GM21786 (cell line): ENCODE measurements at regions not wholly inside any gene's neighbourhood (a gene's known extent, or its start where the extent isn't known, plus 50 kb on each side); places are given as distances from the start of the nearest gene placed in this dataset.
"Not testable (repeated sequence)": the region's sequence is repeated elsewhere in the genome, so short reads cannot be mapped to it uniquely, and the experiment has no call there.

Experiments
- ATAC-seq: cut with Tn5 transposase; IDR thresholded peaks from one replicate; pipeline ENCODE4 v1.9.1; 2021; ENCODE audit not compliant: unreplicated experiment

- ATAC-seq, result no peak
These were observed 96.6 kb upstream of the PARD3 start for GRCh38 chr10:34911661-34912205.

GRCh38 chr10:34908481-34908880 is 93.4 kb upstream of the PARD3 start:
- ATAC-seq, result no peak

GRCh38 chr10:34907743-34908430 is 92.8 kb upstream of the PARD3 start:
- ATAC-seq, result no peak

GRCh38 chr10:34906067-34906965 is 91.2 kb upstream of the PARD3 start:
- ATAC-seq, result no peak

- no peak for ATAC-seq
These were observed 90.3 kb upstream of the PARD3 start for GRCh38 chr10:34905200-34905927.

GRCh38 chr10:34904191-34904590 is 89.1 kb upstream of the PARD3 start:
- ATAC-seq, result no peak

GRCh38 chr10:34899161-34899560 is 84.1 kb upstream of the PARD3 start:
- ATAC-seq, result no peak

- ATAC-seq, result no peak
These were observed 80.9 kb upstream of the PARD3 start for GRCh38 chr10:34895977-34896376.

GRCh38 chr10:34895046-34895445 is 80.0 kb upstream of the PARD3 start:
- not testable (repeated sequence) for ATAC-seq

- not testable (repeated sequence) for ATAC-seq
These were observed 77.4 kb upstream of the PARD3 start for GRCh38 chr10:34892521-34892920.

GRCh38 chr10:34890939-34891338 is 75.8 kb upstream of the PARD3 start:
- no peak for ATAC-seq

GRCh38 chr10:34889004-34889869 is 74.1 kb upstream of the PARD3 start:
- ATAC-seq, result no peak

- no peak for ATAC-seq
These were observed 72.0 kb upstream of the PARD3 start for GRCh38 chr10:34886906-34887642.

GRCh38 chr10:34885898-34886297 is 70.8 kb upstream of the PARD3 start:
- ATAC-seq, result no peak

- ATAC-seq, result no peak
These were observed 69.9 kb upstream of the PARD3 start for GRCh38 chr10:34885011-34885410.

- no peak for ATAC-seq
These were observed 69.3 kb upstream of the PARD3 start for GRCh38 chr10:34884272-34884952.

- no peak for ATAC-seq
These were observed 65.7 kb upstream of the PARD3 start for GRCh38 chr10:34880817-34881216.

GRCh38 chr10:34878651-34879050 is 63.6 kb upstream of the PARD3 start:
- ATAC-seq, result not testable (repeated sequence)

- no peak for ATAC-seq
These were observed 60.0 kb upstream of the PARD3 start for GRCh38 chr10:34875061-34875460.
